ENCODE measurements at regions not wholly inside any gene's neighbourhood (a gene's known extent, or its start where the extent isn't known, plus 50 kb on each side); places are given as distances from the start of the nearest gene placed in this dataset.

DNA sequence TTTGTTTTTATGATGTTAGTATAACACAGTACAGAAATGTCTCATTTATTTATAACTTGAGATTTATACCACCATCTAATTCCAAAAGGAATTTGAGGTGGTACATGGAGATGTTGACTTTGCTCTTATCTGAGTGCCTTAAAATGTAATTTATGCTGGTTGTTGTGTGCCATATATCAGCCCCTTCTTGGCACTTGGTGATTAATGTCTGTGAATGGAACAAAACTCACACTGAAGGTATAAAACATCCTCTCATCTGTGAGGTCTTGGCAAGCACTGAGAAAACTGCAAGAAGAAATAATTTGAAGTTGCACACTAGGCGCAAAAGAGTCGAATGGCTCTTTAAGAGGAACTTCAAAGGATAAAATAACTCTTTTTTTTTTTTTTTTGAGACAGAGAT lies 240.4 kb downstream of the B3GLCT start:
- TF ChIP-seq ZNF274 (IDR thresholded peaks at IDR 0.05; ENCODE audit: low read depth, low read length) = no peak
- TF ChIP-seq YY1 (IDR thresholded peaks at IDR 0.05; ENCODE audit: insufficient read depth, insufficient read length) = no peak
- TF ChIP-seq SUZ12 (IDR thresholded peaks at IDR 0.05; ENCODE audit: extremely low read depth, insufficient read depth, insufficient read length) = no peak
